A673 (cell line): ENCODE measurements at regions not wholly inside any gene's neighbourhood (a gene's known extent, or its start where the extent isn't known, plus 50 kb on each side); places are given as distances from the start of the nearest gene placed in this dataset.

Experiments used
- BruUV-seq: library from RNA; stranded (reverse); fragments of 400-500 nt; replicated peaks from 2 replicates; lab custom pipeline; 2021; lab: Mats Ljungman, UMichigan
- CTCF ChIA-PET: fragments of 300-600 bp; sonication (Branson Sonifier 250); formaldehyde crosslinking; loops from one replicate; lab custom pipeline; 2022; ENCODE audit warnings: antibody characterized with exemption; lab: Charles Lee
- POLR2A ChIA-PET: fragments of 300-600 bp; sonication (Branson Sonifier 250); formaldehyde crosslinking; loops from one replicate; lab custom pipeline; 2022; ENCODE audit warnings: antibody characterized with exemption; ENCODE audit not compliant: low non-redundant PET; lab: Charles Lee
- DNase-seq: peaks from one replicate; pipeline ENCODE4 v3.0.0-alpha.2; 2015; ENCODE audit warnings: low spot score
- H3K27ac ChIP-seq: fragments of 200-600 bp; sonication (generic); 2 replicates; pipeline ENCODE4 v1.5.1; 2016; ENCODE audit warnings: mixed run types, low read depth, mild to moderate bottlenecking, mixed read lengths, antibody characterized with exemption, low read length; ENCODE audit not compliant: poor library complexity, severe bottlenecking
- H3K27me3 ChIP-seq: fragments of 200-600 bp; sonication (generic); replicated peaks from 2 replicates; pipeline ENCODE4 v1.6.1; 2017; ENCODE audit warnings: mixed run types, low read depth, mild to moderate bottlenecking, mixed read lengths, antibody characterized with exemption, low read length; ENCODE audit not compliant: insufficient read depth, poor library complexity
- H3K36me3 ChIP-seq: fragments of 200-600 bp; sonication (generic); 2 replicates; pipeline ENCODE4 v1.6.1; 2016; ENCODE audit warnings: mixed run types, mild to moderate bottlenecking, mixed read lengths, antibody characterized with exemption, low read length; ENCODE audit not compliant: insufficient read depth, poor library complexity, severe bottlenecking
- H3K4me1 ChIP-seq: fragments of 200-600 bp; sonication (generic); 2 replicates; pipeline ENCODE4 v1.6.1; 2017; ENCODE audit warnings: mixed run types, mild to moderate bottlenecking, mixed read lengths, antibody characterized with exemption, low read length; ENCODE audit not compliant: insufficient read depth, poor library complexity, severe bottlenecking
- H3K4me3 ChIP-seq: fragments of 200-600 bp; sonication (generic); 2 replicates; pipeline ENCODE4 v1.5.1; 2016; ENCODE audit warnings: low read depth, mixed run types, mild to moderate bottlenecking, mixed read lengths, low read length; ENCODE audit not compliant: poor library complexity, severe bottlenecking
- H3K9me3 ChIP-seq: fragments of 200-600 bp; sonication (generic); 2 replicates; pipeline ENCODE4 v1.6.1; 2016; ENCODE audit warnings: mixed run types, low read depth, mild to moderate bottlenecking, mixed read lengths, antibody characterized with exemption, low read length; ENCODE audit not compliant: poor library complexity, severe bottlenecking
- CTCF ChIP-seq: fragments of 300-800, 200-600 bp; sonication (generic); conservative IDR thresholded peaks from 2 replicates; pipeline ENCODE4 v1.5.1; 2017; ENCODE audit warnings: low read depth, mild to moderate bottlenecking, antibody characterized with exemption, low read length, moderate library complexity, mixed read lengths
- EZH2 ChIP-seq: fragments of 200-600 bp; sonication (generic); IDR thresholded peaks from 2 replicates; pipeline ENCODE4 v1.6.1; 2017; ENCODE audit warnings: borderline replicate concordance, low read depth, mild to moderate bottlenecking, mixed read lengths, antibody characterized with exemption, low read length; ENCODE audit not compliant: poor library complexity, severe bottlenecking
- intact Hi-C: fragments of 100-400 bp; cut with micrococcal nuclease; formaldehyde crosslinking; loops from one replicate; pipeline ENCODE4 v1.10.0; 2022; ENCODE audit not compliant: unreplicated experiment

- CTCF ChIA-PET: no interaction called here
- no peak for DNase-seq
- POLR2A ChIA-PET: no interaction called here
- intact Hi-C loops: no loop called here
- H3K9me3 ChIP-seq: no peaks in the 10 kb centered on the region
- H3K4me3 ChIP-seq: no peak overlapping the region
- H3K27me3 ChIP-seq: peaks cover 31% of the 10 kb centered on the region
- no peak for TF ChIP-seq EZH2
- no peak for TF ChIP-seq CTCF
- no TSS peak for BruUV-seq
- H3K36me3 ChIP-seq: no peaks in the 10 kb centered on the region
- no peaks in the 10 kb centered on the region for H3K4me1 ChIP-seq
- no peak overlapping the region for H3K27ac ChIP-seq
Measured at GRCh38 chr11:116263019-116263418, 509.8 kb downstream of the BUD13 start.

GRCh38 chr11:116262370-116262769, 510.4 kb downstream of the BUD13 start:
- Histone ChIP-seq H3K36me3 (no peaks in the 10 kb centered on the region), H3K4me1 (no peaks in the 10 kb centered on the region), H3K4me3 (no peak overlapping the region), H3K27me3 (peaks cover 31% of the 10 kb centered on the region), H3K9me3 (no peaks in the 10 kb centered on the region), H3K27ac (no peak overlapping the region)
- BruUV-seq: no TSS peak
- intact Hi-C loops: no loop called here
- CTCF ChIA-PET: interaction anchor here (0.6 to 0.7 kb wide), 3 partner anchors 8 to 289 kb away, joined by 4 to 6 read pairs (median 5); no protein-coding TSS in a partner anchor
- POLR2A ChIA-PET: no interaction called here
- no peak for TF ChIP-seq EZH2
- TF ChIP-seq CTCF: no peak
- DNase-seq: no peak

DNA sequence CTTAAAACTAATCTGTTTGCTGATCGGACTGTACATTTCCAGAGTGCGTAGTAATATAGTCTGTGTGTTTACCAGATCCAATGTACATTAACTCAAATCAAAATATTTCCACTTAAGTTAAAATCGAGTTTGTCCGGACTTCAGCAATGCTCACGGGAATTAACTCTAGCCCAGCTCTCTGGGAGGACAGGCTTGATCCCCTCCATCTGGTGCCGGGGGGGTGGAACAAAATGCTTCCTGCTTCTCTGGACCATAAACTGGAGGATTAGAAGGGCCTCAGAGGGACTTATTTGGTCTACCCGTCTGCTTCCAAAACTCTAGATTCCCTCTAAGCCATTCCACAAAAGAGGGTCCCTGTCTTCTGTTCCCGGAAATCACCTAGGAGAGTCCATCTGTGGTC, 511.2 kb downstream of the BUD13 start:
- Histone ChIP-seq H3K27ac (no peak overlapping the region), H3K4me1 (no peaks in the 10 kb centered on the region), H3K27me3 (peaks cover 31% of the 10 kb centered on the region), H3K36me3 (no peaks in the 10 kb centered on the region), H3K9me3 (no peaks in the 10 kb centered on the region), H3K4me3 (no peak overlapping the region)
- intact Hi-C loops: no loop called here
- no peak for DNase-seq
- no peak for TF ChIP-seq CTCF
- TF ChIP-seq EZH2: no peak
- ChIA-PET CTCF (interaction anchor here (0.7 kb wide), 1 partner anchor 9 kb away, joined by 4 read pairs; no protein-coding TSS in a partner anchor), POLR2A (no interaction called here)
- no TSS peak for BruUV-seq
